ENCODE measurements at regions not wholly inside any gene's neighbourhood (a gene's known extent, or its start where the extent isn't known, plus 50 kb on each side); places are given as distances from the start of the nearest gene placed in this dataset.
"Not testable (repeated sequence)": the region's sequence is repeated elsewhere in the genome, so short reads cannot be mapped to it uniquely, and the experiment has no call there.

GRCh38 chr21:28857752-28858151, 134.9 kb downstream of the LTN1 start:
- DNase-seq (ENCODE audit: low spot score): no peak
- H3K4me3 ChIP-seq: no peak overlapping the region
- no peak overlapping the region for H3K27ac ChIP-seq
- TF ChIP-seq CTCF (IDR thresholded peaks at IDR 0.05): no peak

GRCh38 chr21:28856588-28857250, 136.0 kb downstream of the LTN1 start:
- DNase-seq (ENCODE audit: low spot score): no peak
- Histone ChIP-seq H3K27ac (no peak overlapping the region), H3K4me3 (no peak overlapping the region)
- no peak for TF ChIP-seq CTCF (IDR thresholded peaks at IDR 0.05)

GRCh38 chr21:28852706-28853105, 140.0 kb downstream of the LTN1 start:
- Histone ChIP-seq H3K27ac (no peak overlapping the region), H3K4me3 (no peak overlapping the region)
- no peak for TF ChIP-seq CTCF (IDR thresholded peaks at IDR 0.05)
- no peak for DNase-seq (ENCODE audit: low spot score)

- no peak for TF ChIP-seq CTCF (IDR thresholded peaks at IDR 0.05)
Observed at GRCh38 chr21:28851645-28852044, 141.0 kb downstream of the LTN1 start.

GRCh38 chr21:28839237-28839636, 153.4 kb downstream of the LTN1 start:
- H3K4me3 ChIP-seq; H3K27ac ChIP-seq; DNase-seq (ENCODE audit: low spot score): not testable (repeated sequence)

More at GRCh38 chr21:28851645-28852044, 141.0 kb downstream of the LTN1 start:
- Histone ChIP-seq H3K4me3 (no peak overlapping the region), H3K27ac (no peak overlapping the region)
- no peak for DNase-seq (ENCODE audit: low spot score)

- H3K27ac ChIP-seq; DNase-seq (ENCODE audit: low spot score); H3K4me3 ChIP-seq: not testable (repeated sequence)
Observed at GRCh38 chr21:28837426-28837825, 155.3 kb downstream of the LTN1 start.

GRCh38 chr21:28836588-28836987, 156.1 kb downstream of the LTN1 start:
- DNase-seq (ENCODE audit: low spot score); H3K4me3 ChIP-seq; H3K27ac ChIP-seq: not testable (repeated sequence)

- no peak for TF ChIP-seq CTCF (IDR thresholded peaks at IDR 0.05)
- H3K4me3 ChIP-seq: no peak overlapping the region
- H3K27ac ChIP-seq: no peak overlapping the region
- DNase-seq (ENCODE audit: low spot score): no peak
Observed at GRCh38 chr21:28834335-28835238, 158.1 kb downstream of the LTN1 start.

Data from coronary artery (tissue), 2 donors.